ENCODE measurements at regions not wholly inside any gene's neighbourhood (a gene's known extent, or its start where the extent isn't known, plus 50 kb on each side); places are given as distances from the start of the nearest gene placed in this dataset.

GRCh38 chr20:9981829-9982228 lies 53.0 kb upstream of the ANKEF1 start:
- Histone ChIP-seq H3K36me3 (no peaks in the 10 kb centered on the region), H3K9me3 (no peaks in the 10 kb centered on the region), H3K4me1 (peaks cover 0 to 10% of the 10 kb centered on the region in 2 donors), H3K27ac (no peak overlapping the region), H3K4me3 (no peak overlapping the region), H3K27me3 (no peaks in the 10 kb centered on the region)
- ATAC-seq (no peak), DNase-seq (peak in 1 of 4 donors; percentile 44)
- intact Hi-C loops (cut with DNase I) = no loop called here
- TF ChIP-seq, protein P1, sequence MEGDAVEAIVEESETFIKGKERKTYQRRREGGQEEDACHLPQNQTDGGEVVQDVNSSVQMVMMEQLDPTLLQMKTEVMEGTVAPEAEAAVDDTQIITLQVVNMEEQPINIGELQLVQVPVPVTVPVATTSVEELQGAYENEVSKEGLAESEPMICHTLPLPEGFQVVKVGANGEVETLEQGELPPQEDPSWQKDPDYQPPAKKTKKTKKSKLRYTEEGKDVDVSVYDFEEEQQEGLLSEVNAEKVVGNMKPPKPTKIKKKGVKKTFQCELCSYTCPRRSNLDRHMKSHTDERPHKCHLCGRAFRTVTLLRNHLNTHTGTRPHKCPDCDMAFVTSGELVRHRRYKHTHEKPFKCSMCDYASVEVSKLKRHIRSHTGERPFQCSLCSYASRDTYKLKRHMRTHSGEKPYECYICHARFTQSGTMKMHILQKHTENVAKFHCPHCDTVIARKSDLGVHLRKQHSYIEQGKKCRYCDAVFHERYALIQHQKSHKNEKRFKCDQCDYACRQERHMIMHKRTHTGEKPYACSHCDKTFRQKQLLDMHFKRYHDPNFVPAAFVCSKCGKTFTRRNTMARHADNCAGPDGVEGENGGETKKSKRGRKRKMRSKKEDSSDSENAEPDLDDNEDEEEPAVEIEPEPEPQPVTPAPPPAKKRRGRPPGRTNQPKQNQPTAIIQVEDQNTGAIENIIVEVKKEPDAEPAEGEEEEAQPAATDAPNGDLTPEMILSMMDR (IDR thresholded peaks at IDR 0.05) = no peak

GRCh38 chr20:9978397-9979004 lies 56.3 kb upstream of the ANKEF1 start:
- intact Hi-C loops (cut with DNase I) = loop anchor here in 1 of 2 donors (5.0 to 10.0 kb wide), 2 partner anchors 109 to 446 kb away; no protein-coding TSS in a partner anchor
- H3K27ac ChIP-seq = no peak overlapping the region
- ATAC-seq (peak; percentile 99), DNase-seq (peak in 2 of 4 donors; percentile 75 to 89)
- H3K4me3 ChIP-seq = no peak overlapping the region
- no peaks in the 10 kb centered on the region for H3K27me3 ChIP-seq
- H3K36me3 ChIP-seq = no peaks in the 10 kb centered on the region
- TF ChIP-seq, protein P1 (IDR thresholded peaks at IDR 0.05) = peak; percentile 52 to 58
- H3K4me1 ChIP-seq = peaks cover 0 to 8% of the 10 kb centered on the region in 2 donors
- no peaks in the 10 kb centered on the region for H3K9me3 ChIP-seq

DNA sequence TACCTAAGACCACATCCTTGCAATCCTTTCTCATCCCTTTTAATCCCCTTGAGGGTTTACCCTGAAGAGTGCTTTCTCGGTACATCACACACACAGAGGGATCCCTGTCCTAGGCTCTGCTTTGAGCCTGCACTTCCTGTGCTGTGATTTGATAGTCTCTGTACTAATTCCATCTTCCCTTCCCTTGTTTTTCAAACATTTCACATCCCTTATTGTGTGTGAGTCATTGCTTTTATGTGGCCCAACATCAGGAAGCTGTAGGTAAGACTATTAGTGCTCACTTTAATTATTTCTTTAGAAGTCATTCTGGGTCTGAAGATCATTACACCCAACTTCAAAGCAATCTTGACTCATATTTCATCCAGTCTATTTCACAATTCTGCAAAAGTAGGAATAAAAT lies 57.2 kb upstream of the ANKEF1 start:
- Histone ChIP-seq H3K27me3 (no peaks in the 10 kb centered on the region), H3K4me1 (no peaks in the 10 kb centered on the region), H3K9me3 (no peaks in the 10 kb centered on the region), H3K27ac (no peak overlapping the region), H3K4me3 (no peak overlapping the region), H3K36me3 (no peaks in the 10 kb centered on the region)
- intact Hi-C loops (cut with DNase I) = loop anchor here in 1 of 2 donors (5.0 to 10.0 kb wide), 2 partner anchors 110 to 447 kb away; no protein-coding TSS in a partner anchor
- TF ChIP-seq, protein P1 (IDR thresholded peaks at IDR 0.05) = no peak
- no peak for ATAC-seq
- DNase-seq = no peak

DNA sequence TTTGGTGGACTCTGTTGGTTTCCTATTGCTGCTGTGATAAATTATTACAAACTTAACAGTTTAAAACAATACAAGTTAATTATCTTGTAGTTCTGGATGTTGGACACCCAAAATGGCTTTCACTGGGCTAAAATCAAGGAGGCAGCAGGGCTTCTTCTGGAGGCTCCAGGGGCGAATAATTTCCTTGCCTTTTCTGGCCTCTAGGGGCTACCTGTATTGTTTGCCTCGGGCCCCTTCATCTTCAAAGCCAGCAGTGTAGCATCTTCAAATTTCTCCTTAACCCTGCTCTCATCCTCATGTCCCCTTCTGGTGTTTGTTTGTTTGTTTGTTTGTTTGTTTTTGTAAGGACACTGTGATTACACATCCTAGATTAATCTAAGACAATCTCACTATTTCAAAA lies 60.5 kb upstream of the ANKEF1 start:
- Histone ChIP-seq H3K36me3 (no peaks in the 10 kb centered on the region), H3K4me3 (no peak overlapping the region), H3K4me1 (no peaks in the 10 kb centered on the region), H3K9me3 (no peaks in the 10 kb centered on the region), H3K27me3 (no peaks in the 10 kb centered on the region), H3K27ac (no peak overlapping the region)
- ATAC-seq = no peak
- intact Hi-C loops (cut with DNase I) = loop anchor here in 1 of 2 donors (10.0 kb wide), 1 partner anchor 450 kb away; no protein-coding TSS in a partner anchor
- TF ChIP-seq, protein P1 (IDR thresholded peaks at IDR 0.05) = no peak
- DNase-seq = no peak

- TF ChIP-seq, protein P1 (IDR thresholded peaks at IDR 0.05) = no peak
- DNase-seq (no peak), ATAC-seq (no peak)
- Histone ChIP-seq H3K27me3 (no peaks in the 10 kb centered on the region), H3K4me1 (no peaks in the 10 kb centered on the region), H3K36me3 (no peaks in the 10 kb centered on the region), H3K27ac (no peak overlapping the region), H3K9me3 (no peaks in the 10 kb centered on the region), H3K4me3 (no peak overlapping the region)
- intact Hi-C loops (cut with DNase I) = loop anchor here in 1 of 2 donors (10.0 kb wide), 1 partner anchor 453 kb away; no protein-coding TSS in a partner anchor
Observed at GRCh38 chr20:9971746-9972145, 63.0 kb upstream of the ANKEF1 start.

All from left lung (tissue), 4 donors.